Fibroblast of the aortic adventitia (primary cell): ENCODE measurements at regions not wholly inside any gene's neighbourhood (a gene's known extent, or its start where the extent isn't known, plus 50 kb on each side); places are given as distances from the start of the nearest gene placed in this dataset.

Source experiments
- DNase-seq: peaks from one replicate; pipeline ENCODE4 v3.0.0-alpha.2; 2010; ENCODE audit warnings: low read depth
- H3K4me3 ChIP-seq: 2 replicates; pipeline ENCODE4 v1.5.1; 2011; ENCODE audit warnings: low read depth, mild to moderate bottlenecking, control low read depth, low read length, moderate library complexity
- CTCF ChIP-seq: IDR thresholded peaks from 2 replicates; pipeline ENCODE4 v1.5.1; 2011; ENCODE audit warnings: mild to moderate bottlenecking, low read length, control low read depth, inconsistent platforms; ENCODE audit not compliant: insufficient read depth

GRCh38 chr14:97381309-97381708 lies 584.1 kb downstream of the VRK1 start:
- no peak for TF ChIP-seq CTCF

GRCh38 chr14:97382616-97383226 lies 585.5 kb downstream of the VRK1 start:
- H3K4me3 ChIP-seq: no peak overlapping the region
- no peak for TF ChIP-seq CTCF
- DNase-seq: no peak

More at GRCh38 chr14:97381309-97381708, 584.1 kb downstream of the VRK1 start:
- DNase-seq: no peak
- H3K4me3 ChIP-seq: no peak overlapping the region

GRCh38 chr14:97385727-97386126 lies 588.5 kb downstream of the VRK1 start:
- no peak overlapping the region for H3K4me3 ChIP-seq
- DNase-seq: no peak
- TF ChIP-seq CTCF: no peak

- no peak for DNase-seq
- no peak overlapping the region for H3K4me3 ChIP-seq
- no peak for TF ChIP-seq CTCF
These were observed 590.2 kb downstream of the VRK1 start for GRCh38 chr14:97387252-97387874.

- no peak for DNase-seq
- TF ChIP-seq CTCF: no peak
- H3K4me3 ChIP-seq: no peak overlapping the region
These were observed 591.2 kb downstream of the VRK1 start for GRCh38 chr14:97388408-97388807.

- TF ChIP-seq CTCF: no peak
These were observed 593.0 kb downstream of the VRK1 start for GRCh38 chr14:97390096-97390724.

GRCh38 chr14:97393244-97393643 lies 596.1 kb downstream of the VRK1 start:
- DNase-seq: no peak
- no peak for TF ChIP-seq CTCF
- no peak overlapping the region for H3K4me3 ChIP-seq

More at GRCh38 chr14:97390096-97390724, 593.0 kb downstream of the VRK1 start:
- no peak for DNase-seq
- no peak overlapping the region for H3K4me3 ChIP-seq
